Right atrium auricular region (tissue), 2 donors: ENCODE measurements at regions not wholly inside any gene's neighbourhood (a gene's known extent, or its start where the extent isn't known, plus 50 kb on each side); places are given as distances from the start of the nearest gene placed in this dataset.

Experiments used
- DNase-seq: peaks from one replicate; pipeline ENCODE4 v3.0.0-alpha.2; 2019; ENCODE audit warnings: low spot score
- H3K27ac ChIP-seq, 2 donors: fragments of 200-600 bp; sonication (generic); 1 replicate in 1 of 2; 2 replicates in 1 of 2; pipeline ENCODE4 v1.5.1; 2016 to 2019
- H3K27me3 ChIP-seq, 2 donors: fragments of 200-600 bp; sonication (generic); one replicate each; pipeline versions ENCODE4 v1.5.1 to v1.6.0; 2017 to 2019
- H3K36me3 ChIP-seq: fragments of 200-600 bp; sonication (generic); one replicate; pipeline ENCODE4 v1.5.1; 2016
- H3K4me1 ChIP-seq, 2 donors: fragments of 200-600 bp; sonication (generic); one replicate each; pipeline versions ENCODE4 v1.5.1 to v1.6.0; 2017 to 2019
- H3K4me3 ChIP-seq, 2 donors: fragments of 200-600 bp; sonication (generic); 1 replicate in 1 of 2; 2 replicates in 1 of 2; pipeline ENCODE4 v1.5.1; 2017 to 2019; ENCODE audit warnings: mild to moderate bottlenecking in 1 of 2, moderate library complexity in 1 of 2
- H3K9me3 ChIP-seq, 2 donors: fragments of 200-600 bp; sonication (generic); one replicate each; pipeline ENCODE4 v1.5.1; 2019
- CTCF ChIP-seq, 2 donors: fragments of 200-600 bp; sonication (generic); IDR thresholded peaks; one replicate each; pipeline ENCODE4 v1.5.1; 2019; ENCODE audit warnings: antibody characterized with exemption in 2 of 2

GRCh38 chr2:44097322-44097907 lies 71.3 kb upstream of the PPM1B start:
- Histone ChIP-seq H3K4me3 (no peak overlapping the region), H3K4me1 (peaks cover 0 to 10% of the 10 kb centered on the region in 2 donors), H3K36me3 (no peaks in the 10 kb centered on the region), H3K27me3 (no peaks in the 10 kb centered on the region), H3K9me3 (peaks cover 0 to 5% of the 10 kb centered on the region in 2 donors), H3K27ac (no peak overlapping the region)
- TF ChIP-seq CTCF (IDR thresholded peaks at IDR 0.05), result no peak
- DNase-seq, result no peak

GRCh38 chr2:44098050-44098449 lies 70.6 kb upstream of the PPM1B start:
- no peak for DNase-seq
- no peak for TF ChIP-seq CTCF (IDR thresholded peaks at IDR 0.05)
- H3K27ac ChIP-seq, result no peak overlapping the region
- H3K36me3 ChIP-seq, result no peaks in the 10 kb centered on the region
- peaks cover 0 to 5% of the 10 kb centered on the region in 2 donors for H3K9me3 ChIP-seq
- no peaks in the 10 kb centered on the region for H3K27me3 ChIP-seq
- H3K4me1 ChIP-seq, result peaks cover 0 to 10% of the 10 kb centered on the region in 2 donors
- H3K4me3 ChIP-seq, result no peak overlapping the region

- H3K27ac ChIP-seq, result no peak overlapping the region
- no peaks in the 10 kb centered on the region for H3K36me3 ChIP-seq
- no peak overlapping the region for H3K4me3 ChIP-seq
- H3K9me3 ChIP-seq, result no peaks in the 10 kb centered on the region
- H3K27me3 ChIP-seq, result no peaks in the 10 kb centered on the region
- DNase-seq, result no peak
- no peak for TF ChIP-seq CTCF (IDR thresholded peaks at IDR 0.05)
- peaks cover 0 to 10% of the 10 kb centered on the region in 2 donors for H3K4me1 ChIP-seq
Measured at GRCh38 chr2:44098891-44099290, 69.8 kb upstream of the PPM1B start.

DNA sequence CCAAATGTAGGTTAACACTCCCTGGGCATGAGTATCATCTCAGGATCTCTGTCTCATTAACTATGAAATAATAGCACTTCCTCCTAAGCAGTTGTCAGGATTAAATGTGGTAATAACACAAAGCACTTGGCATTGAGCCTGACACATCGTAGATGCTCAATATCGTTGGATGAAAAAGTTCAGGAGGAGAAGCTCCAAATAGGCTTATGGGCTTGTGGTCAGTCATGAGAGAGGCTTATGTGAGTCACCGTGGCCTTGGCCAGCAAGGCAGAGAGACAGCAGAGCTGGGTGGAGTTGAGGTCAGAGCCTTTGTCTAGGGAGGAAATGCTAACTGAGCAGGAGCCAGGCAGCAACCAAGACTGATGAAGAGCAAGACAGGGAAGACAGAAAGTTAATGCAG lies 68.3 kb upstream of the PPM1B start:
- no peaks in the 10 kb centered on the region for H3K27me3 ChIP-seq
- peak; percentile 80 for DNase-seq

GRCh38 chr2:44101246-44101645 lies 67.4 kb upstream of the PPM1B start:
- H3K4me3 ChIP-seq, result no peak overlapping the region
- DNase-seq, result no peak
- no peaks in the 10 kb centered on the region for H3K36me3 ChIP-seq
- H3K27me3 ChIP-seq, result no peaks in the 10 kb centered on the region
- peaks cover 0 to 10% of the 10 kb centered on the region in 2 donors for H3K4me1 ChIP-seq
- no peak for TF ChIP-seq CTCF (IDR thresholded peaks at IDR 0.05)
- H3K9me3 ChIP-seq, result no peaks in the 10 kb centered on the region
- H3K27ac ChIP-seq, result no peak overlapping the region

More for the DNA sequence above, 68.3 kb upstream of the PPM1B start:
- Histone ChIP-seq H3K36me3 (no peaks in the 10 kb centered on the region), H3K9me3 (no peaks in the 10 kb centered on the region), H3K4me3 (no peak overlapping the region), H3K27ac (no peak overlapping the region), H3K4me1 (peaks cover 0 to 10% of the 10 kb centered on the region in 2 donors)
- TF ChIP-seq CTCF (IDR thresholded peaks at IDR 0.05), result no peak
